ENCODE measurements at regions not wholly inside any gene's neighbourhood (a gene's known extent, or its start where the extent isn't known, plus 50 kb on each side); places are given as distances from the start of the nearest gene placed in this dataset.

DNA sequence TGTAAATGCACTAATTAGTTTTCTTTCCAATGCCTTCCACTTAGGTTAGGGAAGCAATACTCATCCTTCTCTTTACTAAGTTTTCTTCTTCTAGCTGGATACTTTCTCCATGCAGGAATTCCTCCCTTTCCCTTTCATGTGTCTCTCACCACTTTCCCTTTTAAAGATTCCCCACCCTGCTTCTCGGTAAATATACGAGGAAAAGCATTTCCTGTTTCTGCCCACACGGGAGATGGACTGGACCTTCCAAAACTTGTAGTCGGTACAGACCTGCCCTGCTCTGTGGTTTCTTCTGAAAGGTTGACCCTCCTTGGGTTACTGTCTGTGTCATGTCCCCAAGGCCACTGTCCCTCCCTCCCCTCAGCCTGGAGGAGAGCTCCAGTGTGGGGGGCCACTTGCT, 58.9 kb upstream of the LYZL2 start:
- TF ChIP-seq POLR2A (IDR thresholded peaks at IDR 0.05), result no peak
- TF ChIP-seq, protein P1, sequence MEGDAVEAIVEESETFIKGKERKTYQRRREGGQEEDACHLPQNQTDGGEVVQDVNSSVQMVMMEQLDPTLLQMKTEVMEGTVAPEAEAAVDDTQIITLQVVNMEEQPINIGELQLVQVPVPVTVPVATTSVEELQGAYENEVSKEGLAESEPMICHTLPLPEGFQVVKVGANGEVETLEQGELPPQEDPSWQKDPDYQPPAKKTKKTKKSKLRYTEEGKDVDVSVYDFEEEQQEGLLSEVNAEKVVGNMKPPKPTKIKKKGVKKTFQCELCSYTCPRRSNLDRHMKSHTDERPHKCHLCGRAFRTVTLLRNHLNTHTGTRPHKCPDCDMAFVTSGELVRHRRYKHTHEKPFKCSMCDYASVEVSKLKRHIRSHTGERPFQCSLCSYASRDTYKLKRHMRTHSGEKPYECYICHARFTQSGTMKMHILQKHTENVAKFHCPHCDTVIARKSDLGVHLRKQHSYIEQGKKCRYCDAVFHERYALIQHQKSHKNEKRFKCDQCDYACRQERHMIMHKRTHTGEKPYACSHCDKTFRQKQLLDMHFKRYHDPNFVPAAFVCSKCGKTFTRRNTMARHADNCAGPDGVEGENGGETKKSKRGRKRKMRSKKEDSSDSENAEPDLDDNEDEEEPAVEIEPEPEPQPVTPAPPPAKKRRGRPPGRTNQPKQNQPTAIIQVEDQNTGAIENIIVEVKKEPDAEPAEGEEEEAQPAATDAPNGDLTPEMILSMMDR (IDR thresholded peaks at IDR 0.05), result no peak

Measured in Peyer's patch (tissue), 4 donors.